HG03060 (cell line): ENCODE measurements at regions not wholly inside any gene's neighbourhood (a gene's known extent, or its start where the extent isn't known, plus 50 kb on each side); places are given as distances from the start of the nearest gene placed in this dataset.

Experiments used
- ATAC-seq: cut with Tn5 transposase; IDR thresholded peaks from one replicate; pipeline ENCODE4 v1.9.1; 2021; ENCODE audit warnings: low read depth, moderate number of reproducible peaks; ENCODE audit not compliant: unreplicated experiment

GRCh38 chr6:115729036-115729435, 331.7 kb downstream of the FRK start:
- ATAC-seq = no peak

GRCh38 chr6:115728171-115728570, 332.5 kb downstream of the FRK start:
- ATAC-seq = no peak

DNA sequence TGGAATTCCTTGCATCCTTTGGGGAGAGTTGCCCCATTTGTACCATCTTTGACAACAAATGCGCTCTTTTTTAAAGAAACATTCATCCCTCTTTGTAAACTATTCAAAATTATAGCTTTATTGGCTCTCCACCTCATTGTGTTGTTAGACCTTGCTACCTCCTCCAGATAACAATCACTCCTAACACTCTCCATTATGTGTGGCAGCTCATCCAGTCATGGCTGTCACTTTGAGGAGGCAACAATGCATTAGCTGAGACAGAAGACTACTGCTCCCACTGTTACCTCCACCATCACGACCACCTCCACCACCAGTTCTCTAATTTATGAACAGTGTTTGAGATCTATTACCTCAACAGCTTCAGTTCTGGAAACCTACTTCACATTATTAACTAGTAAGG, 339.1 kb downstream of the FRK start:
- no peak for ATAC-seq

DNA sequence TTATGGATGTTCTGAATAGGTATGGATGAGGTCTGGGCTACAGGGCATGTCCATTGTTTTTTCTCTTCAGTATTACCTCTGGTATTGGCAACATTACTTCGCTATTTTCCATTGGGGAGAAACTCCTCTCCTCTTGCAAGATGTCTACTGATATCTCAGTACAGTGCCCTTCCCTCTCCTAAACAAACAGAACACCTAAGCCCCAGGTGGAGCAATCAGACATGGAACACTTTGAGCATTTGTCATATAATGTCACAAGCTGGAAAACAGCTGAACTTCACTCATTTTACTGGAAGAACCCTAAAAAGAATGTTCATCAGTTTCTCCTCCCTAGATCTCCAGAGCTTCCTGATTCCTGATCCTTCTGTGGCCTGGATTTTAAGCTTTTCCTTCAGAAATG, 339.8 kb downstream of the FRK start:
- no peak for ATAC-seq

DNA sequence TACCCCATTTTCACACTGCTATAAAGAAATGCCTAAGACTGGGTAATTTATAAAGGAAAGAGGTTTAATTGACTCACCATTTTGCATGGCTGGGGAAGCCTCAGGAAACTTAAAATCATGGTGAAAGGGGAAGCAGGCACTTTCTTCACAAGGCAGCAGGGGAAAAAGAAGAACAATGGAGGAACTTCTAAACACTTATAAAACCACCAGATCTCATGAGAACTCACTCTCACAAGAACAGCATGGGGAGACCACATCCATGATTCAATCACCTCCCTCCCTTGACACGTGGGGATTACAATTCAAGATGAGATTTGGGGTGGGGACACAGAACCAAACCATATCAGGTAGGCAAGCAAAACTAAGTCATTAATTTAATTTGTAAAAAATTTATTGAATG, 343.2 kb downstream of the FRK start:
- ATAC-seq = no peak

GRCh38 chr6:115717062-115717461, 343.6 kb downstream of the FRK start:
- ATAC-seq = peak; percentile 99

- no peak for ATAC-seq
Measured at GRCh38 chr6:115712291-115712961, 348.3 kb downstream of the FRK start.

DNA sequence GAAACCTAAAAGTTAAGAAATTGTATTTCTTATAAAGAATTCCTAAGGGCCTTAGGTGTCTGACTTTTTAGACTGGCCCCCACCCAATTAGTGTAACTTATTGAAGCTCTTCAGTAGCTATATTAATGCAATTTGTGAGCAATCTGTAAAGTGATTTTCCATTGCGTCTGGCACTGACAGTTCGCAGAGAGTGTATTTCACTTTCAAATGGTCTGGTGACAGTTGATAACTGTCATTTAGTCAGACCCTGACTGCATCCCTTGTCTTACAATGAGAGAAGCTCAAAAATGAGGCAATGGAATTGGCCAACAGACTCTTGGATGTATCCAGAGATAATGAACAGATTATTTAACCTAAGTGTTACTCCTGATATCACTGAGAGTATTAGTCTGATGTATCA, 351.8 kb downstream of the FRK start:
- ATAC-seq = no peak

DNA sequence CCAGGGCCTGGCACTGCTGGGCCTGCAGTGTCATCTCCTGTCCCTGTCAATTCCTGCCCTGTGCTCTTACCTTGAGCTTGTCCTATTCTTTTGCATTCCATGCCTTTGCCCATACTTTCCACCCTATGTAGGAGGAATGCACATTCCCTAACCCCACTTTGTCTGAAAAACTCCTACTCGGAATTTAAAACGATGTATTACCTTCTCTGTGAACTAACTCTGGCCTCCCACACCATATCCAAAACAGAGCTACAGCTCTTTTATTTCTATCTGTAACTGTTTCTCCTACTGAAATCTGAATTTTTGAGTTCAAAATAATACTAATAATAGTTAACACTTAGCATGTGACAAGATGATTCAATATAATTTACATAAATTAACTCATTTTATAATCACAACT, 353.7 kb downstream of the FRK start:
- no peak for ATAC-seq

- ATAC-seq = no peak
Measured at GRCh38 chr6:115706324-115706723, 354.4 kb downstream of the FRK start.

GRCh38 chr6:115704028-115704427, 356.7 kb downstream of the FRK start:
- no peak for ATAC-seq

DNA sequence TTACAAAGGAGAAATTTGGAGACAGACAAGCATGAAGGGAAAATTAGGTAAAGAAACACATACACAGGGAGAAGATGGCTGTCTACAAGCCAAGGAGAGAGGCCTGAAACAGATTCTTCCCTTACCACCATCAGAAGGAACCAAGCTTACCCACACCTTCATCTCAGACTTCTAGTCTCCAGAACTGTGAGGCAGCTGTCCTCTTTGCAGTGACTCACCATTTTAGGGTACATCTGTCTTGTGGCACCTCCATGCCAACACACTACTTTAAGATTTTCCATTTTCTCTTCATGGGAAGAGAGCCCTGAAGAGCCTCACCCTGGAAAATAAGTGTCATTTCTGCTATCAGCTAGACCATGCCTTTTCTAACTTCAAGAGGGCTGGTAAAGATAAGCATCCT, 369.3 kb downstream of the FRK start:
- ATAC-seq = no peak

GRCh38 chr6:115690854-115691253, 369.8 kb downstream of the FRK start:
- no peak for ATAC-seq

GRCh38 chr6:115681978-115682775, 378.5 kb downstream of the FRK start:
- ATAC-seq = no peak

DNA sequence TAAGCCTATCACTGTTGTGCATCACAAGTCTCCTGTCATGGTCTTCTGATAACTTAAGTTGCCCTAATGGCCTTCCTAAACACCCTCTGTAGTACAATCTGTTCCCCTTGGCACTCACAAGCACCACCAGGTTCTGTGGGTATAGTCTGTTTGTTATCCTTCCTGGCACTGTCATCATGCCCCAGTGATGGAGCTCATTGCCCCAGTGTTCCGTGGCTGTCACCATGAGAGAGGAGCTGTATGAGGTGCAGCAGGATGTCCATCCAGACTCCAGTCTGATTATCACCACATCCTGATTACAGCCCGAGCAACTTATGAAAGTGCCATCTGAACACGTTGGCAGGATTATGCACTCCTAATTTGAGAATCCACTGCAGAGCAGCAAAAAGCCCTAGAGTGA, 380.1 kb downstream of the FRK start:
- no peak for ATAC-seq

DNA sequence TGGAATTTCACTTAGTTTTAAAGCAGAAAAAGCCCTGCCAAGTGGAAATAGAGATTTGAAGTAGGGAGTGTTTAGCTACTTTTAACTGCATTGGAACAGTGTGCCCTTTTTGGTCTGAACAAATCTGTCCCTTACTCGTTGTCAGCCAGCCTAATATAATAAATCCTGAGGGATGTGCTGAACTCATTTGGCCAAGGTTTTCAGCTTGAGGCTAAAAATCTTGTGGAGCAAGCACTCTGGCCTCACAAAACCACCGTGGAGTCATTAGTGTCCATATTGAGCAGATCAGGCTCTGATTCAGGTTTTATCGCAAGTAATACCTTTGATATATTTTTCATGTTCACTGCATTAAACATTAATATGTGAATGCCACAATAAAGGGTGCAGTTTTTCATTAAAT, 383.5 kb downstream of the FRK start:
- ATAC-seq = no peak

DNA sequence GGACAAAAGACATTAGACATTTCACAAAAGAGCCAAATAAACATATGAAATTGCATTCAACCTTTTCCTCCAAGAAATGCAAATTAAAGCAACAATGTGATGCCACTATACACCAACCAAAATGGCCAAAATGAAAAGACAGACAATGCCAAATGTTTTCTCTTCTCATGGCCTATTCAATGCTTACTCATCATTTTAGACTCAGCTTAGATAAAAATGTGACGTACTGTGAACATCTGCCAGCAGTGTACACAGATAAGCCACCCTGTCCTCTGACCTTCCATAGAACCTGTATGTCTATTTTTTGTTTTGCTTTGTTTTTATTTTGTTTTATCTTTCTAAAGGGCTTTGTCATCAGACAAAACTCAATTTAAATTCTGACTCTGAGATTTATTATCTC, 385.2 kb downstream of the FRK start:
- ATAC-seq = no peak

GRCh38 chr6:115668781-115669180, 391.9 kb downstream of the FRK start:
- no peak for ATAC-seq

DNA sequence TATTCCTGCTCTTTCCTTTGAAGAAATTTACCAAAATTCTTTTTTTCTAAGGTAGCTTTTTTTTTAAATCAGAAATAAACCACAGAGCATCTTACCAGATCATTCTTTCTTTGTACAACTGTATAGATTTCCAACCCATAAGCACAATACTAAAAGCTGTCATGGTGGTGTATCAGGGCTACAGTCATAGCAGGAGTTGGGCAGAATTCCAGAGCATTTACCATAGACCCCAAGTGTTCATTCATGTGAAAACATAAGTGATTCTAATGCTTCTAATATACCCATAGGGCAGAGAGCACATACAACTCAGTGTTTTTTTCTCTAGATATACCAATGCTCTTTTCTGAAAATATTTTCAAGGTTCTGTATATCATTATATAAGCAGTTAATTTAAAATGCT, 392.5 kb downstream of the FRK start:
- no peak for ATAC-seq

GRCh38 chr6:115667478-115668026, 393.1 kb downstream of the FRK start:
- no peak for ATAC-seq

GRCh38 chr6:115666997-115667396, 393.7 kb downstream of the FRK start:
- ATAC-seq = no peak

DNA sequence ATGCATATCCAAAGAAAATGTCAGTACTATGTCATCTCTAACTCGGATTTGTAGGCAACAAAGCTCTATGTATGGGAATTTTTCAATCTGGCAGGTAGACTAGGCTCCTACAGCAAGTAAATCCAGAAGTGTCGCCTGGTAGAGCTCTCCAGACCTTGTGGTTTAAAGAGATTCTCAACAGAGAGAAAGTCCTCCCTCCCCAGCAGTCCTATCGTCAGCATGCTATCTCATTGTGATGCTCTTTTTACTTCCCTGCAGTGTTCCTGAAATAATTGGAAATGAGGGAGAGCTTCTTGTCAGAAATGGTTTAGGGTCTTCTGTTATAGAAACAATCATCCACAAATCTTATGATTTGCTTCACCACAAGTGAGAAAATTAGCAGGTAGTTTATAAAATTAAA, 395.4 kb downstream of the FRK start:
- ATAC-seq = no peak
